Cardiac muscle cell (in vitro differentiated cells and primary cell): ENCODE measurements at regions not wholly inside any gene's neighbourhood (a gene's known extent, or its start where the extent isn't known, plus 50 kb on each side); places are given as distances from the start of the nearest gene placed in this dataset.
A peak's percentile ranks its signal among the peaks of the same experiment; 100 is the strongest.

Source experiments
- DNase-seq, 2 donors: peaks; one replicate each; pipeline versions ENCODE4 v3.0.0 to v3.0.0-alpha.2; 2010 to 2017; ENCODE audit warnings: low read depth in 1 of 2, low spot score in 1 of 2
- H3K27ac ChIP-seq: fragments of 200-600 bp; sonication (generic); 2 replicates; pipeline ENCODE4 v1.5.1; 2016
- H3K27me3 ChIP-seq: fragments of 200-600 bp; sonication (generic); 2 replicates; pipeline ENCODE4 v1.6.0; 2016; ENCODE audit warnings: control low read depth
- H3K36me3 ChIP-seq: fragments of 200-600 bp; sonication (generic); 2 replicates; pipeline ENCODE4 v1.5.1; 2016; ENCODE audit warnings: control low read depth
- H3K4me1 ChIP-seq: fragments of 200-600 bp; sonication (generic); 2 replicates; pipeline ENCODE4 v1.8.1; 2017; ENCODE audit warnings: low read depth, mild to moderate bottlenecking, mixed run types
- H3K4me3 ChIP-seq: fragments of 200-600 bp; sonication (generic); 2 replicates; pipeline ENCODE4 v1.5.1; 2016; ENCODE audit warnings: mild to moderate bottlenecking
- H3K9me3 ChIP-seq: fragments of 200-600 bp; sonication (generic); 2 replicates; pipeline ENCODE4 v1.5.1; 2017; ENCODE audit warnings: low read depth, mild to moderate bottlenecking, control low read depth
- CTCF ChIP-seq: IDR thresholded peaks from 2 replicates; pipeline ENCODE4 v1.5.1; 2012; ENCODE audit warnings: low read depth, mild to moderate bottlenecking, low read length

GRCh38 chr14:76922584-76922983 lies 96.4 kb downstream of the LRRC74A start:
- no peaks in the 10 kb centered on the region for H3K36me3 ChIP-seq
- DNase-seq = peak in 1 of 2 donors; percentile 68
- H3K27me3 ChIP-seq = no peaks in the 10 kb centered on the region
- no peak overlapping the region for H3K4me3 ChIP-seq
- no peaks in the 10 kb centered on the region for H3K9me3 ChIP-seq
- H3K4me1 ChIP-seq = peaks cover 45% of the 10 kb centered on the region
- TF ChIP-seq CTCF = no peak
- no peak overlapping the region for H3K27ac ChIP-seq

GRCh38 chr14:76922092-76922491 lies 95.9 kb downstream of the LRRC74A start:
- Histone ChIP-seq H3K27me3 (no peaks in the 10 kb centered on the region), H3K9me3 (no peaks in the 10 kb centered on the region), H3K4me1 (peaks cover 49% of the 10 kb centered on the region), H3K4me3 (no peak overlapping the region), H3K27ac (no peak overlapping the region), H3K36me3 (no peaks in the 10 kb centered on the region)
- TF ChIP-seq CTCF = no peak
- DNase-seq = no peak

GRCh38 chr14:76921088-76921399 lies 94.8 kb downstream of the LRRC74A start:
- Histone ChIP-seq H3K4me1 (peaks cover 57% of the 10 kb centered on the region), H3K9me3 (no peaks in the 10 kb centered on the region), H3K27me3 (no peaks in the 10 kb centered on the region), H3K27ac (no peak overlapping the region), H3K4me3 (no peak overlapping the region), H3K36me3 (no peaks in the 10 kb centered on the region)
- DNase-seq = no peak
- no peak for TF ChIP-seq CTCF

- peak in 1 of 2 donors; percentile 53 for DNase-seq
- no peaks in the 10 kb centered on the region for H3K36me3 ChIP-seq
- H3K9me3 ChIP-seq = no peaks in the 10 kb centered on the region
- no peaks in the 10 kb centered on the region for H3K27me3 ChIP-seq
- no peak overlapping the region for H3K4me3 ChIP-seq
- no peak for TF ChIP-seq CTCF
- peaks cover 61% of the 10 kb centered on the region for H3K4me1 ChIP-seq
- peak overlapping the region; percentile 70 for H3K27ac ChIP-seq
Measured at GRCh38 chr14:76920331-76921087, 94.3 kb downstream of the LRRC74A start.

GRCh38 chr14:76919431-76920330 lies 93.5 kb downstream of the LRRC74A start:
- DNase-seq = peak in 1 of 2 donors; percentile 95
- Histone ChIP-seq H3K27me3 (no peaks in the 10 kb centered on the region), H3K36me3 (no peaks in the 10 kb centered on the region), H3K4me3 (no peak overlapping the region), H3K27ac (peak overlapping the region; percentile 70), H3K4me1 (peaks cover 55% of the 10 kb centered on the region), H3K9me3 (no peaks in the 10 kb centered on the region)
- TF ChIP-seq CTCF = no peak
